GM12874 (cell line): ENCODE measurements at regions not wholly inside any gene's neighbourhood (a gene's known extent, or its start where the extent isn't known, plus 50 kb on each side); places are given as distances from the start of the nearest gene placed in this dataset.

Experiments
- TF ChIP-seq, protein P1 (sequence below): IDR thresholded peaks from 2 replicates; pipeline ENCODE4 v1.5.1; 2011; ENCODE audit warnings: low read depth, mild to moderate bottlenecking, control low read depth, low read length, moderate library complexity; ENCODE audit not compliant: insufficient read depth

DNA sequence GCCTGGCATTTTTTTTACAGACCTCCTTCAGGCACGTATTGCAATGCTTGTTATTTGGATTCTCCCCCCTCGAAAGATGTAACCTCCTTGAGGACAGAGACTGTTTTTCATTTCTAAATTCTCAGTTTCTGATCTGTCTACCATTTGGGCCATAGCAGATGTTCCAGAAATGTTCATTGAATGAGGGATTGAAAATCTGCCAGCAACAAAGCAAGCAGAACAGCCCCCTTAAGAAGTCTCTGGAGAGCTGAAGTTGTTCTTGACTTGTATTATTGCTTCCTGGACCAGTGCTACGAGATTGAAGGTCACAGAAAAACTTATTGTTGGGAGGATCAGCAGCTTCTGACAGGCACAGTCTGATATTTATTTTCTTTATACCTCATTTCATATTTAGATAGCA lies 355.5 kb downstream of the EPHA4 start:
- TF ChIP-seq, protein P1, sequence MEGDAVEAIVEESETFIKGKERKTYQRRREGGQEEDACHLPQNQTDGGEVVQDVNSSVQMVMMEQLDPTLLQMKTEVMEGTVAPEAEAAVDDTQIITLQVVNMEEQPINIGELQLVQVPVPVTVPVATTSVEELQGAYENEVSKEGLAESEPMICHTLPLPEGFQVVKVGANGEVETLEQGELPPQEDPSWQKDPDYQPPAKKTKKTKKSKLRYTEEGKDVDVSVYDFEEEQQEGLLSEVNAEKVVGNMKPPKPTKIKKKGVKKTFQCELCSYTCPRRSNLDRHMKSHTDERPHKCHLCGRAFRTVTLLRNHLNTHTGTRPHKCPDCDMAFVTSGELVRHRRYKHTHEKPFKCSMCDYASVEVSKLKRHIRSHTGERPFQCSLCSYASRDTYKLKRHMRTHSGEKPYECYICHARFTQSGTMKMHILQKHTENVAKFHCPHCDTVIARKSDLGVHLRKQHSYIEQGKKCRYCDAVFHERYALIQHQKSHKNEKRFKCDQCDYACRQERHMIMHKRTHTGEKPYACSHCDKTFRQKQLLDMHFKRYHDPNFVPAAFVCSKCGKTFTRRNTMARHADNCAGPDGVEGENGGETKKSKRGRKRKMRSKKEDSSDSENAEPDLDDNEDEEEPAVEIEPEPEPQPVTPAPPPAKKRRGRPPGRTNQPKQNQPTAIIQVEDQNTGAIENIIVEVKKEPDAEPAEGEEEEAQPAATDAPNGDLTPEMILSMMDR = no peak

DNA sequence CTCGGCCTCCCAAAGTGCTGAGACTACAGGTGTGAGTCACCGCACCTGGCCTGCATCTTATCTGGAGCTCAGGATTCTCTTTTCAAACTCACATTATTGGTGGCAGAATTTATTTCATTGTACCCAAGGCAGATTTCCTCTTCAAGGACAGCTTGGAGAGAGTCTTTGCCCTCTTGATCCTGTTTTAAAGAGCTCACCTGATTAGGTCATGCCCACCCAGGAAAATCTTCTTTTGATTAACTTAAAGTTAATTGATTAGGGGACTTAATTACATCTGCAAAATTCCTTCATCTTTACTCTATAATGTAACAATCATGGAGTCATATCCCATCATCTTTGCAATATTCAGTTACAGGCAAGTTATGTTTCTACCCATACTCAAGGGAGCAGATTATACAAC lies 346.4 kb downstream of the EPHA4 start:
- TF ChIP-seq, protein P1 = no peak

- TF ChIP-seq, protein P1 = no peak
Observed at GRCh38 chr2:221228214-221228769, 343.8 kb downstream of the EPHA4 start.

DNA sequence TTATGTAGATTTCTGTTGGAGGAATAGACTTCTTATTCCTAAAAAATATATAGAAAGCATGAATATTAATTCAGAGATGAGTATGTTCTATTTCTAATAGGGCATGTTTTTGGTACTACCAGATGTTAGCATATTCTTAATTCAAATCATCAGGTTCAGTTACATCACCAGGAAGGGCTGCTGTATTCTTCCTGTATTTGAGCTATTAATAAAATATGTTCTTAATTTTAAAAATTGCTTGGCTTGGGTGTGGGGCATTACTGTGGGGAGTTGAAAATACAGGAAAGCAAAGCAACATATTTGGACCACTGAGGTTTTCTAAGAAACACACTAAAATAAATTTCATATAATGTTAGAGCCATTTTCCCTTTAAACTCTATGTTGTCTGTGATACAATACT lies 343.0 kb downstream of the EPHA4 start:
- TF ChIP-seq, protein P1 = no peak

GRCh38 chr2:221231511-221231910 lies 340.6 kb downstream of the EPHA4 start:
- TF ChIP-seq, protein P1 = no peak

GRCh38 chr2:221235941-221236340 lies 336.2 kb downstream of the EPHA4 start:
- TF ChIP-seq, protein P1 = no peak

GRCh38 chr2:221241072-221241471 lies 331.0 kb downstream of the EPHA4 start:
- TF ChIP-seq, protein P1 = no peak

- TF ChIP-seq, protein P1 = no peak
Observed at GRCh38 chr2:221243771-221244170, 328.3 kb downstream of the EPHA4 start.
